ENCODE measurements at regions not wholly inside any gene's neighbourhood (a gene's known extent, or its start where the extent isn't known, plus 50 kb on each side); places are given as distances from the start of the nearest gene placed in this dataset.

GRCh38 chr2:17363846-17364245 lies 154.4 kb downstream of the RAD51AP2 start:
- no peak for DNase-seq (ENCODE audit: low read depth, low spot score)

GRCh38 chr2:17362956-17363355 lies 155.3 kb downstream of the RAD51AP2 start:
- DNase-seq (ENCODE audit: low read depth, low spot score) = no peak

- no peak for DNase-seq (ENCODE audit: low read depth, low spot score)
Measured at GRCh38 chr2:17355608-17356329, 162.5 kb downstream of the RAD51AP2 start.

GRCh38 chr2:17353263-17353662 lies 165.0 kb downstream of the RAD51AP2 start:
- DNase-seq (ENCODE audit: low read depth, low spot score) = no peak

GRCh38 chr2:17342692-17343091 lies 175.5 kb downstream of the RAD51AP2 start:
- peak; percentile 56 for DNase-seq (ENCODE audit: low read depth, low spot score)

GRCh38 chr2:17337507-17337906 lies 180.7 kb downstream of the RAD51AP2 start:
- DNase-seq (ENCODE audit: low read depth, low spot score) = no peak

- DNase-seq (ENCODE audit: low read depth, low spot score) = no peak
Measured at GRCh38 chr2:17336458-17336857, 181.8 kb downstream of the RAD51AP2 start.

- peak; percentile 25 for DNase-seq (ENCODE audit: low read depth, low spot score)
Measured at GRCh38 chr2:17334300-17334699, 183.9 kb downstream of the RAD51AP2 start.

GRCh38 chr2:17331636-17332035 lies 186.6 kb downstream of the RAD51AP2 start:
- no peak for DNase-seq (ENCODE audit: low read depth, low spot score)

- no peak for DNase-seq (ENCODE audit: low read depth, low spot score)
Measured at GRCh38 chr2:17328161-17328560, 190.1 kb downstream of the RAD51AP2 start.

- DNase-seq (ENCODE audit: low read depth, low spot score) = no peak
Measured at GRCh38 chr2:17327649-17328048, 190.6 kb downstream of the RAD51AP2 start.

GRCh38 chr2:17326717-17327116 lies 191.5 kb downstream of the RAD51AP2 start:
- DNase-seq (ENCODE audit: low read depth, low spot score) = no peak

GRCh38 chr2:17323697-17324096 lies 194.5 kb downstream of the RAD51AP2 start:
- DNase-seq (ENCODE audit: low read depth, low spot score) = no peak

GRCh38 chr2:17322461-17322860 lies 195.8 kb downstream of the RAD51AP2 start:
- no peak for DNase-seq (ENCODE audit: low read depth, low spot score)

- DNase-seq (ENCODE audit: low read depth, low spot score) = no peak
Measured at GRCh38 chr2:17319090-17319489, 199.2 kb downstream of the RAD51AP2 start.

GRCh38 chr2:17318013-17318412 lies 200.2 kb downstream of the RAD51AP2 start:
- no peak for DNase-seq (ENCODE audit: low read depth, low spot score)

GRCh38 chr2:17317439-17317976 lies 200.7 kb downstream of the RAD51AP2 start:
- DNase-seq (ENCODE audit: low read depth, low spot score) = no peak

GRCh38 chr2:17313261-17313660 lies 205.0 kb downstream of the RAD51AP2 start:
- DNase-seq (ENCODE audit: low read depth, low spot score) = no peak

GRCh38 chr2:17311771-17312511 lies 206.3 kb downstream of the RAD51AP2 start:
- DNase-seq (ENCODE audit: low read depth, low spot score) = no peak

- DNase-seq (ENCODE audit: low read depth, low spot score) = no peak
Measured at GRCh38 chr2:17311106-17311619, 207.1 kb downstream of the RAD51AP2 start.

GRCh38 chr2:17309741-17310339 lies 208.4 kb downstream of the RAD51AP2 start:
- peak; percentile 69 for DNase-seq (ENCODE audit: low read depth, low spot score)

GRCh38 chr2:17309181-17309580 lies 209.1 kb downstream of the RAD51AP2 start:
- no peak for DNase-seq (ENCODE audit: low read depth, low spot score)

Data from ELF-1 (cell line).